ENCODE measurements at regions not wholly inside any gene's neighbourhood (a gene's known extent, or its start where the extent isn't known, plus 50 kb on each side); places are given as distances from the start of the nearest gene placed in this dataset.

GRCh38 chr12:104852896-104853295 is 105.2 kb downstream of the SLC41A2 start:
- Histone ChIP-seq H3K9ac (no peak overlapping the region), H3K27ac (no peak overlapping the region), H3K4me2 (ENCODE audit: low read length) (no peak overlapping the region), H3K36me3 (ENCODE audit: control insufficient read depth, insufficient read depth, low read length) (no peaks in the 10 kb centered on the region), H3K4me1 (no peaks in the 10 kb centered on the region), H3K4me3 (ENCODE audit: low read depth, low read length) (no peak overlapping the region), H3K79me2 (no peaks in the 10 kb centered on the region), H2AFZ (no peak overlapping the region), H3K9me3 (ENCODE audit: control insufficient read depth, low read length) (no peaks in the 10 kb centered on the region), H3K27me3 (ENCODE audit: control insufficient read depth, insufficient read depth, low read length) (no peaks in the 10 kb centered on the region)
- TF ChIP-seq, protein P1, sequence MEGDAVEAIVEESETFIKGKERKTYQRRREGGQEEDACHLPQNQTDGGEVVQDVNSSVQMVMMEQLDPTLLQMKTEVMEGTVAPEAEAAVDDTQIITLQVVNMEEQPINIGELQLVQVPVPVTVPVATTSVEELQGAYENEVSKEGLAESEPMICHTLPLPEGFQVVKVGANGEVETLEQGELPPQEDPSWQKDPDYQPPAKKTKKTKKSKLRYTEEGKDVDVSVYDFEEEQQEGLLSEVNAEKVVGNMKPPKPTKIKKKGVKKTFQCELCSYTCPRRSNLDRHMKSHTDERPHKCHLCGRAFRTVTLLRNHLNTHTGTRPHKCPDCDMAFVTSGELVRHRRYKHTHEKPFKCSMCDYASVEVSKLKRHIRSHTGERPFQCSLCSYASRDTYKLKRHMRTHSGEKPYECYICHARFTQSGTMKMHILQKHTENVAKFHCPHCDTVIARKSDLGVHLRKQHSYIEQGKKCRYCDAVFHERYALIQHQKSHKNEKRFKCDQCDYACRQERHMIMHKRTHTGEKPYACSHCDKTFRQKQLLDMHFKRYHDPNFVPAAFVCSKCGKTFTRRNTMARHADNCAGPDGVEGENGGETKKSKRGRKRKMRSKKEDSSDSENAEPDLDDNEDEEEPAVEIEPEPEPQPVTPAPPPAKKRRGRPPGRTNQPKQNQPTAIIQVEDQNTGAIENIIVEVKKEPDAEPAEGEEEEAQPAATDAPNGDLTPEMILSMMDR (IDR thresholded peaks at IDR 0.05): no peak

DNA sequence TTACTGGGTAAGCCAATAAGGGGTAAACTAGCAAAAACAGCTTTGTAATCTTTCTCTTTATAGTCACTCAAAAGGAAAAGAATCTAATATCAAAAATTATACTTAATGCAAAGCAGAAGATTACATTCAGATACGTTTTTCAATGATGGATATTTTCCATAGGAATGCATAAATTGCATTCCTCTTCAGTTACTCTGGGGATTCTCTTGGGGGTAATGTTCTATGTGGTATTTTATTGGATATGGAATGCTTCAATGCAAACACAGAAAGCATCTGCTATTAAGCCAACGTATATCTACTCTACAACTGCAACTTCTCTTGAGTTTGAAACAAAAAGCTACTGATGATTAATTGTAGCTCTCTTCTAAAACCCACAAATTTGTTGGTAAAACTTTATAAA is 106.0 kb downstream of the SLC41A2 start:
- Histone ChIP-seq H3K4me2 (ENCODE audit: low read length) (no peak overlapping the region), H3K4me1 (no peaks in the 10 kb centered on the region), H3K9ac (no peak overlapping the region), H3K36me3 (ENCODE audit: control insufficient read depth, insufficient read depth, low read length) (no peaks in the 10 kb centered on the region), H3K9me3 (ENCODE audit: control insufficient read depth, low read length) (no peaks in the 10 kb centered on the region), H3K79me2 (no peaks in the 10 kb centered on the region), H3K4me3 (ENCODE audit: low read depth, low read length) (no peak overlapping the region), H2AFZ (no peak overlapping the region), H3K27me3 (ENCODE audit: control insufficient read depth, insufficient read depth, low read length) (no peaks in the 10 kb centered on the region), H3K27ac (no peak overlapping the region)
- TF ChIP-seq, protein P1 (IDR thresholded peaks at IDR 0.05): no peak

GRCh38 chr12:104850781-104851180 is 107.3 kb downstream of the SLC41A2 start:
- no peak overlapping the region for H3K27ac ChIP-seq

DNA sequence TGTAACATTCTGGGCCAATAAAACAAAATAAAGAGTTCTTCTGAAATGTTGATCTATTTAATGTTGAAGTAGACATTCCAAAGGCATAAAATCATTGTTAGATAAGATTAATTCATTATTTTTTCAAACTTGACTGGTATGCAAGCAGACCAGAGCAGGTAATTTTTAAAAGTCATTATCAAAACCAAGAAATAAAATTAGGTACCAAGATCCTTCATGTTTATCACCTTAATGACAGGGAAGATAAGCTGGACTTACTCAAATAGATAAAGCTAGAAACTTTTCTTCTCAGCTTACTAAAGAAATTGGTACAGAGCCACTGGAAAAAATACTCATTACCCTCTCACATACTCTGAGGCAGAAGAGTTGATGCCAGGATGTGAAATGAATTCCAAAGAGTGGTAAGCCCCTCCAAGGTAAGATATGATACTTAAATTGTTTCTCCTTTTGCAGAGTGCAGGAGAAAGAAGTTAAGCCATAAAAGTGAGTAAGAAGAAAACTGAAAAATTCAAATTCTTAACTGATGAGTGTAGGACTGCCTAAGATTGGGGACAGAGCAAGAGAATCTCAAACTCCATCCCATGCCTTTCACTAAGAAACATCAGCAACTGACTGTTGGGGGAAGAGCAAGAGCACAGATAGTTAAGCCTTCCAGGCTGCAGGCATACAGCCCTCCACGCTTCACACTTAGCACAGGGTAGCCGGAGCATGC is 111.9 kb downstream of the SLC41A2 start:
- no peak overlapping the region for H3K4me2 ChIP-seq (ENCODE audit: low read length)
- no peaks in the 10 kb centered on the region for H3K79me2 ChIP-seq
- H3K36me3 ChIP-seq (ENCODE audit: control insufficient read depth, insufficient read depth, low read length): no peaks in the 10 kb centered on the region
- H3K4me1 ChIP-seq: no peaks in the 10 kb centered on the region
- TF ChIP-seq, protein P1 (IDR thresholded peaks at IDR 0.05): no peak
- H3K9me3 ChIP-seq (ENCODE audit: control insufficient read depth, low read length): no peaks in the 10 kb centered on the region
- H3K27me3 ChIP-seq (ENCODE audit: control insufficient read depth, insufficient read depth, low read length): no peaks in the 10 kb centered on the region
- H3K27ac ChIP-seq: no peak overlapping the region
- H3K9ac ChIP-seq: no peak overlapping the region
- H2AFZ ChIP-seq: no peak overlapping the region
- H3K4me3 ChIP-seq (ENCODE audit: low read depth, low read length): no peak overlapping the region

More at GRCh38 chr12:104850781-104851180, 107.3 kb downstream of the SLC41A2 start:
- Histone ChIP-seq H3K79me2 (no peaks in the 10 kb centered on the region), H3K36me3 (ENCODE audit: control insufficient read depth, insufficient read depth, low read length) (no peaks in the 10 kb centered on the region), H3K4me3 (ENCODE audit: low read depth, low read length) (no peak overlapping the region), H2AFZ (no peak overlapping the region), H3K4me2 (ENCODE audit: low read length) (no peak overlapping the region), H3K27me3 (ENCODE audit: control insufficient read depth, insufficient read depth, low read length) (no peaks in the 10 kb centered on the region), H3K9ac (no peak overlapping the region), H3K4me1 (no peaks in the 10 kb centered on the region), H3K9me3 (ENCODE audit: control insufficient read depth, low read length) (no peaks in the 10 kb centered on the region)
- TF ChIP-seq, protein P1 (IDR thresholded peaks at IDR 0.05): no peak

- Histone ChIP-seq H3K4me1 (no peaks in the 10 kb centered on the region), H3K9me3 (ENCODE audit: control insufficient read depth, low read length) (no peaks in the 10 kb centered on the region), H3K4me2 (ENCODE audit: low read length) (no peak overlapping the region), H3K4me3 (ENCODE audit: low read depth, low read length) (no peak overlapping the region), H3K27ac (no peak overlapping the region), H3K9ac (no peak overlapping the region), H2AFZ (no peak overlapping the region), H3K79me2 (no peaks in the 10 kb centered on the region), H3K27me3 (ENCODE audit: control insufficient read depth, insufficient read depth, low read length) (no peaks in the 10 kb centered on the region), H3K36me3 (ENCODE audit: control insufficient read depth, insufficient read depth, low read length) (no peaks in the 10 kb centered on the region)
- TF ChIP-seq, protein P1 (IDR thresholded peaks at IDR 0.05): no peak
These were observed 114.0 kb downstream of the SLC41A2 start for GRCh38 chr12:104844123-104844522.

All from parathyroid adenoma (tissue), 2 donors.